CD4-positive, alpha-beta memory T cell (primary cell): ENCODE measurements at regions not wholly inside any gene's neighbourhood (a gene's known extent, or its start where the extent isn't known, plus 50 kb on each side); places are given as distances from the start of the nearest gene placed in this dataset.

Experiments used
- CTCF ChIA-PET: fragments of 350-600 bp; sonication (Branson Sonifier 250); formaldehyde crosslinking; loops from one replicate; lab custom pipeline; 2021; ENCODE audit warnings: inconsistent platforms; ENCODE audit not compliant: partially characterized antibody; lab: Charles Lee
- POLR2A ChIA-PET: fragments of 350-600 bp; sonication (Branson Sonifier 250); formaldehyde crosslinking; loops from one replicate; lab custom pipeline; 2021; ENCODE audit not compliant: partially characterized antibody; lab: Charles Lee
- DNase-seq, 5 donors: peaks; one replicate each; pipeline versions ENCODE4 v3.0.0 to v3.0.0-alpha.2; 2020 to 2022; ENCODE audit warnings: mixed read lengths in 1 of 5
- H3K27ac ChIP-seq: one replicate; pipeline ENCODE4 v1.7.0; 2013; ENCODE audit warnings: low read depth, low read length
- H3K27me3 ChIP-seq: 2 replicates; pipeline ENCODE4 v1.7.0; 2013; ENCODE audit warnings: mild to moderate bottlenecking, low read length, moderate library complexity; ENCODE audit not compliant: insufficient read depth
- H3K36me3 ChIP-seq: 2 replicates; pipeline ENCODE4 v1.7.0; 2013; ENCODE audit warnings: mild to moderate bottlenecking, low read length, moderate library complexity; ENCODE audit not compliant: insufficient read depth
- H3K4me1 ChIP-seq: 2 replicates; pipeline ENCODE4 v1.7.0; 2013; ENCODE audit warnings: mild to moderate bottlenecking, low read length, moderate library complexity; ENCODE audit not compliant: insufficient read depth
- H3K4me3 ChIP-seq, 2 donors: one replicate each; pipeline ENCODE4 v1.7.0; 2013; ENCODE audit warnings: low read length in 2 of 2, mild to moderate bottlenecking in 1 of 2
- H3K9me3 ChIP-seq, 2 donors: one replicate each; pipeline ENCODE4 v1.7.0; 2013; ENCODE audit warnings: low read length in 2 of 2, control low read depth in 1 of 2; ENCODE audit not compliant: control insufficient read depth in 1 of 2
- H3K27ac Mint-ChIP-seq, 7 donors: one replicate each; pipeline ENCODE4 v1.8.0; 2020 to 2021; ENCODE audit warnings: mixed read lengths in 7 of 7, mild to moderate bottlenecking in 6 of 7, inconsistent platforms in 3 of 7, moderate library complexity in 3 of 7
- H3K27me3 Mint-ChIP-seq, 2 donors: one replicate each; pipeline ENCODE4 v1.8.0; 2020 to 2021; ENCODE audit warnings: mixed read lengths in 2 of 2
- H3K36me3 Mint-ChIP-seq, 2 donors: one replicate each; pipeline ENCODE4 v1.8.0; 2020 to 2021; ENCODE audit warnings: mixed read lengths in 2 of 2, inconsistent platforms in 1 of 2, mild to moderate bottlenecking in 1 of 2
- H3K4me1 Mint-ChIP-seq, 4 donors: one replicate each; pipeline ENCODE4 v1.8.0; 2020 to 2021; ENCODE audit warnings: mixed read lengths in 4 of 4, mild to moderate bottlenecking in 1 of 4
- H3K4me3 Mint-ChIP-seq, 8 donors: one replicate each; pipeline ENCODE4 v1.8.0; 2020 to 2021; ENCODE audit warnings: mixed read lengths in 8 of 8, mild to moderate bottlenecking in 7 of 8, moderate library complexity in 6 of 8, inconsistent platforms in 3 of 8
- H3K9me3 Mint-ChIP-seq, 8 donors: one replicate each; pipeline ENCODE4 v1.8.0; 2020 to 2021; ENCODE audit warnings: mixed read lengths in 8 of 8, mild to moderate bottlenecking in 5 of 8, inconsistent platforms in 3 of 8, moderate library complexity in 1 of 8
- intact Hi-C: fragments of 100-400 bp; cut with micrococcal nuclease; formaldehyde crosslinking; loops from one replicate; pipeline ENCODE4 v1.15.1; 2023

- Histone ChIP-seq H3K9me3 (no peaks in the 10 kb centered on the region), H3K36me3 (no peaks in the 10 kb centered on the region), H3K4me3 (no peak overlapping the region), H3K27ac (no peak overlapping the region), H3K4me1 (no peaks in the 10 kb centered on the region), H3K27me3 (no peaks in the 10 kb centered on the region)
- H3K4me3 Mint-ChIP-seq = no peak overlapping the region
- H3K9me3 Mint-ChIP-seq = peaks cover 0 to 2% (median 0%) of the 10 kb centered on the region in 8 donors
- ChIA-PET POLR2A (no interaction called here), CTCF (no interaction called here)
- H3K27ac Mint-ChIP-seq = no peak overlapping the region
- intact Hi-C loops = no loop called here
- no peaks in the 10 kb centered on the region for H3K4me1 Mint-ChIP-seq
- H3K36me3 Mint-ChIP-seq = no peaks in the 10 kb centered on the region
- no peak for DNase-seq
- H3K27me3 Mint-ChIP-seq = no peaks in the 10 kb centered on the region
These were observed 229.9 kb upstream of the PITX2 start for GRCh38 chr4:110852793-110853192.

GRCh38 chr4:110853242-110853641 lies 230.4 kb upstream of the PITX2 start:
- H3K4me1 Mint-ChIP-seq = no peaks in the 10 kb centered on the region
- POLR2A ChIA-PET = no interaction called here

GRCh38 chr4:110854021-110854678 lies 231.3 kb upstream of the PITX2 start:
- Histone ChIP-seq H3K4me3 (no peak overlapping the region), H3K4me1 (no peaks in the 10 kb centered on the region), H3K9me3 (no peaks in the 10 kb centered on the region), H3K27ac (no peak overlapping the region), H3K36me3 (no peaks in the 10 kb centered on the region), H3K27me3 (no peaks in the 10 kb centered on the region)
- Mint-ChIP-seq H3K9me3 (peaks cover 0 to 2% (median 0%) of the 10 kb centered on the region in 8 donors), H3K36me3 (no peaks in the 10 kb centered on the region), H3K27ac (no peak overlapping the region), H3K4me1 (no peaks in the 10 kb centered on the region), H3K4me3 (no peak overlapping the region), H3K27me3 (no peaks in the 10 kb centered on the region)
- ChIA-PET CTCF (no interaction called here), POLR2A (no interaction called here)
- intact Hi-C loops = no loop called here
- no peak for DNase-seq

More at GRCh38 chr4:110853242-110853641, 230.4 kb upstream of the PITX2 start:
- no peak overlapping the region for H3K4me3 ChIP-seq
- no peak for DNase-seq
- H3K36me3 ChIP-seq = no peaks in the 10 kb centered on the region
- no peak overlapping the region for H3K27ac ChIP-seq
- Mint-ChIP-seq H3K27ac (no peak overlapping the region), H3K9me3 (peaks cover 0 to 2% (median 0%) of the 10 kb centered on the region in 8 donors), H3K4me3 (no peak overlapping the region), H3K27me3 (no peaks in the 10 kb centered on the region), H3K36me3 (no peaks in the 10 kb centered on the region)
- no peaks in the 10 kb centered on the region for H3K27me3 ChIP-seq
- H3K4me1 ChIP-seq = no peaks in the 10 kb centered on the region
- intact Hi-C loops = no loop called here
- H3K9me3 ChIP-seq = no peaks in the 10 kb centered on the region
- CTCF ChIA-PET = no interaction called here

GRCh38 chr4:110860125-110860524 lies 237.2 kb upstream of the PITX2 start:
- no peak for DNase-seq
- H3K27me3 ChIP-seq = no peaks in the 10 kb centered on the region
- H3K27ac Mint-ChIP-seq = no peak overlapping the region
- no peaks in the 10 kb centered on the region for H3K36me3 ChIP-seq
- no peak overlapping the region for H3K4me3 ChIP-seq
- H3K9me3 Mint-ChIP-seq = peaks cover 0 to 2% (median 0%) of the 10 kb centered on the region in 8 donors
- no peaks in the 10 kb centered on the region for H3K4me1 Mint-ChIP-seq
- intact Hi-C loops = no loop called here
- no peaks in the 10 kb centered on the region for H3K27me3 Mint-ChIP-seq
- no peaks in the 10 kb centered on the region for H3K4me1 ChIP-seq
- CTCF ChIA-PET = no interaction called here
- POLR2A ChIA-PET = no interaction called here
- no peak overlapping the region for H3K4me3 Mint-ChIP-seq
- no peaks in the 10 kb centered on the region for H3K36me3 Mint-ChIP-seq
- H3K9me3 ChIP-seq = no peaks in the 10 kb centered on the region
- H3K27ac ChIP-seq = no peak overlapping the region

- no peaks in the 10 kb centered on the region for H3K4me1 Mint-ChIP-seq
- H3K27ac Mint-ChIP-seq = no peak overlapping the region
- Histone ChIP-seq H3K27ac (no peak overlapping the region), H3K27me3 (no peaks in the 10 kb centered on the region), H3K4me1 (no peaks in the 10 kb centered on the region), H3K4me3 (no peak overlapping the region), H3K36me3 (no peaks in the 10 kb centered on the region), H3K9me3 (no peaks in the 10 kb centered on the region)
- intact Hi-C loops = no loop called here
- POLR2A ChIA-PET = no interaction called here
- peaks cover 0 to 2% (median 0%) of the 10 kb centered on the region in 8 donors for H3K9me3 Mint-ChIP-seq
- DNase-seq = no peak
- no peaks in the 10 kb centered on the region for H3K27me3 Mint-ChIP-seq
- no peaks in the 10 kb centered on the region for H3K36me3 Mint-ChIP-seq
- CTCF ChIA-PET = no interaction called here
- no peak overlapping the region for H3K4me3 Mint-ChIP-seq
These were observed 238.0 kb upstream of the PITX2 start for GRCh38 chr4:110860901-110861300.

- no peaks in the 10 kb centered on the region for H3K4me1 Mint-ChIP-seq
- H3K4me3 ChIP-seq = no peak overlapping the region
- no peaks in the 10 kb centered on the region for H3K36me3 Mint-ChIP-seq
- intact Hi-C loops = no loop called here
- ChIA-PET POLR2A (no interaction called here), CTCF (no interaction called here)
- no peaks in the 10 kb centered on the region for H3K27me3 ChIP-seq
- H3K9me3 Mint-ChIP-seq = no peaks in the 10 kb centered on the region
- H3K4me1 ChIP-seq = no peaks in the 10 kb centered on the region
- no peak overlapping the region for H3K27ac Mint-ChIP-seq
- H3K36me3 ChIP-seq = no peaks in the 10 kb centered on the region
- H3K27me3 Mint-ChIP-seq = no peaks in the 10 kb centered on the region
- no peaks in the 10 kb centered on the region for H3K9me3 ChIP-seq
- no peak overlapping the region for H3K4me3 Mint-ChIP-seq
- no peak overlapping the region for H3K27ac ChIP-seq
- DNase-seq = no peak
These were observed 242.9 kb upstream of the PITX2 start for GRCh38 chr4:110865611-110866259.

- H3K27ac ChIP-seq = no peak overlapping the region
- no peaks in the 10 kb centered on the region for H3K27me3 ChIP-seq
- ChIA-PET CTCF (no interaction called here), POLR2A (no interaction called here)
- no peaks in the 10 kb centered on the region for H3K9me3 Mint-ChIP-seq
- no peak overlapping the region for H3K4me3 ChIP-seq
- DNase-seq = no peak
- no peaks in the 10 kb centered on the region for H3K36me3 ChIP-seq
- H3K36me3 Mint-ChIP-seq = no peaks in the 10 kb centered on the region
- H3K27ac Mint-ChIP-seq = no peak overlapping the region
- H3K9me3 ChIP-seq = no peaks in the 10 kb centered on the region
- H3K4me3 Mint-ChIP-seq = no peak overlapping the region
- no peaks in the 10 kb centered on the region for H3K27me3 Mint-ChIP-seq
- no peaks in the 10 kb centered on the region for H3K4me1 Mint-ChIP-seq
- intact Hi-C loops = no loop called here
- H3K4me1 ChIP-seq = no peaks in the 10 kb centered on the region
These were observed 244.5 kb upstream of the PITX2 start for GRCh38 chr4:110867251-110867960.
